ENCODE measurements at regions not wholly inside any gene's neighbourhood (a gene's known extent, or its start where the extent isn't known, plus 50 kb on each side); places are given as distances from the start of the nearest gene placed in this dataset.

DNA sequence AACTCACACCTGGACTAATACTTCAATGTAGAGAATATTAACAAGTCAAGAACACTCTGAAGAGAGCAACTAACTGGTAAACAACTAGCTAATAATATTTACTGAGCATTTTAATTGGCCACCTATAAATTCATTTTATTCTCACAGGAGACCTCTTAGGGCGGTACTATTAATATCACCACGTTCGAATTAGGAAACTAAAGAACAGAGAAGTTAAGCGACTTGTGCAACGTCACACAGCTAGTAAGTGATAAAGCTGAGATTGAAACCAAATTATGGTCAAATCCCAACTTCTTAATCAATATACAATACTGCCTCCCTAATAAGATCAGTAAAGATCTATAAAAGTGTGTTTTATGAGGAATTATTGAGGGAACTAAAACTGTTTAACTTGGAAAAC is 1034.3 kb upstream of the POU3F3 start:
- TF ChIP-seq, protein P1, sequence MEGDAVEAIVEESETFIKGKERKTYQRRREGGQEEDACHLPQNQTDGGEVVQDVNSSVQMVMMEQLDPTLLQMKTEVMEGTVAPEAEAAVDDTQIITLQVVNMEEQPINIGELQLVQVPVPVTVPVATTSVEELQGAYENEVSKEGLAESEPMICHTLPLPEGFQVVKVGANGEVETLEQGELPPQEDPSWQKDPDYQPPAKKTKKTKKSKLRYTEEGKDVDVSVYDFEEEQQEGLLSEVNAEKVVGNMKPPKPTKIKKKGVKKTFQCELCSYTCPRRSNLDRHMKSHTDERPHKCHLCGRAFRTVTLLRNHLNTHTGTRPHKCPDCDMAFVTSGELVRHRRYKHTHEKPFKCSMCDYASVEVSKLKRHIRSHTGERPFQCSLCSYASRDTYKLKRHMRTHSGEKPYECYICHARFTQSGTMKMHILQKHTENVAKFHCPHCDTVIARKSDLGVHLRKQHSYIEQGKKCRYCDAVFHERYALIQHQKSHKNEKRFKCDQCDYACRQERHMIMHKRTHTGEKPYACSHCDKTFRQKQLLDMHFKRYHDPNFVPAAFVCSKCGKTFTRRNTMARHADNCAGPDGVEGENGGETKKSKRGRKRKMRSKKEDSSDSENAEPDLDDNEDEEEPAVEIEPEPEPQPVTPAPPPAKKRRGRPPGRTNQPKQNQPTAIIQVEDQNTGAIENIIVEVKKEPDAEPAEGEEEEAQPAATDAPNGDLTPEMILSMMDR (IDR thresholded peaks at IDR 0.05), result no peak
- TF ChIP-seq POLR2AphosphoS5 (IDR thresholded peaks at IDR 0.05) (no peak), EP300 (IDR thresholded peaks at IDR 0.05) (no peak), POLR2A (IDR thresholded peaks at IDR 0.05) (no peak)
